Activated CD4-positive, alpha-beta T cell treated with anti-CD3 and anti-CD28 coated beads for 36 hours (primary cell): ENCODE measurements at regions not wholly inside any gene's neighbourhood (a gene's known extent, or its start where the extent isn't known, plus 50 kb on each side); places are given as distances from the start of the nearest gene placed in this dataset.
"Not testable (repeated sequence)": the region's sequence is repeated elsewhere in the genome, so short reads cannot be mapped to it uniquely, and the experiment has no call there.

Experiments
- ATAC-seq: fragments of 200-7000 bp; cut with Tn5 transposase; one replicate; pipeline ENCODE4 v1.10.0; 2021; ENCODE audit warnings: mild to moderate bottlenecking, moderate library complexity
- CTCF ChIA-PET: fragments of 350-600 bp; sonication (Branson Sonifier 250); formaldehyde crosslinking; loops from one replicate; lab custom pipeline; 2021; ENCODE audit warnings: antibody characterized with exemption; lab: Charles Lee
- POLR2A ChIA-PET: fragments of 350-600 bp; sonication (Branson Sonifier 250); formaldehyde crosslinking; loops from one replicate; lab custom pipeline; 2021; ENCODE audit warnings: antibody characterized with exemption, inconsistent platforms; lab: Charles Lee
- DNase-seq: peaks from one replicate; pipeline ENCODE4 v3.0.0-alpha.2; 2020
- H3K27ac Mint-ChIP-seq: one replicate; pipeline ENCODE4 v1.8.0; 2021; ENCODE audit warnings: mixed read lengths
- H3K27me3 Mint-ChIP-seq: one replicate; pipeline ENCODE4 v1.8.0; 2021; ENCODE audit warnings: mixed read lengths
- H3K36me3 Mint-ChIP-seq: one replicate; pipeline ENCODE4 v1.8.0; 2021; ENCODE audit warnings: low read depth, mixed read lengths
- H3K4me1 Mint-ChIP-seq: one replicate; pipeline ENCODE4 v1.8.0; 2021; ENCODE audit warnings: mixed read lengths
- H3K4me3 Mint-ChIP-seq: one replicate; pipeline ENCODE4 v1.8.0; 2021; ENCODE audit warnings: mild to moderate bottlenecking, moderate library complexity, mixed read lengths
- H3K9me3 Mint-ChIP-seq: one replicate; pipeline ENCODE4 v1.8.0; 2021; ENCODE audit warnings: low read depth, mixed read lengths
- intact Hi-C, 2 experiments: fragments of 100-400 bp; cut with DNase I in 1 of 2; cut with micrococcal nuclease in 1 of 2; formaldehyde crosslinking; loops; one replicate each; pipeline versions ENCODE4 v1.14.2 to v1.15.1; 2022 to 2024; cut with DNase I, micrococcal nuclease

GRCh38 chr5:158601118-158601517, 498.6 kb downstream of the EBF1 start:
- no peaks in the 10 kb centered on the region for H3K27me3 Mint-ChIP-seq
- CTCF ChIA-PET: interaction anchor here (0.7 kb wide), 1 partner anchor 15 kb away, joined by 7 read pairs; no protein-coding TSS in a partner anchor
- ATAC-seq (no peak), DNase-seq (no peak)
- no peaks in the 10 kb centered on the region for H3K36me3 Mint-ChIP-seq
- intact Hi-C loops: no loop called here
- no peak overlapping the region for H3K27ac Mint-ChIP-seq
- H3K4me3 Mint-ChIP-seq: no peak overlapping the region
- no peaks in the 10 kb centered on the region for H3K9me3 Mint-ChIP-seq
- no peaks in the 10 kb centered on the region for H3K4me1 Mint-ChIP-seq
- POLR2A ChIA-PET: interaction anchor here (0.5 kb wide), 1 partner anchor 1673 kb away, joined by 5 read pairs; no protein-coding TSS in a partner anchor

- Mint-ChIP-seq H3K4me3 (no peak overlapping the region), H3K9me3 (no peaks in the 10 kb centered on the region), H3K4me1 (no peaks in the 10 kb centered on the region), H3K27ac (no peak overlapping the region), H3K36me3 (no peaks in the 10 kb centered on the region), H3K27me3 (no peaks in the 10 kb centered on the region)
- DNase-seq: no peak
- intact Hi-C loops: no loop called here
- no peak for ATAC-seq
- POLR2A ChIA-PET: no interaction called here
- CTCF ChIA-PET: interaction anchor here (0.7 kb wide), 1 partner anchor 15 kb away, joined by 7 read pairs; no protein-coding TSS in a partner anchor
Observed at GRCh38 chr5:158600679-158601078, 499.0 kb downstream of the EBF1 start.

- Mint-ChIP-seq H3K27ac (no peak overlapping the region), H3K36me3 (no peaks in the 10 kb centered on the region), H3K27me3 (no peaks in the 10 kb centered on the region), H3K4me3 (no peak overlapping the region), H3K4me1 (no peaks in the 10 kb centered on the region), H3K9me3 (no peaks in the 10 kb centered on the region)
- intact Hi-C loops: no loop called here
- ATAC-seq (no peak), DNase-seq (no peak)
- CTCF ChIA-PET: no interaction called here
- POLR2A ChIA-PET: interaction anchor here (0.7 kb wide), 1 partner anchor 9 kb away, joined by 3 read pairs; no protein-coding TSS in a partner anchor
Observed at GRCh38 chr5:158599157-158599556, 500.6 kb downstream of the EBF1 start.

GRCh38 chr5:158594595-158595242, 505.0 kb downstream of the EBF1 start:
- ChIA-PET CTCF (no interaction called here), POLR2A (no interaction called here)
- no peak for ATAC-seq
- intact Hi-C loops: no loop called here
- H3K9me3 Mint-ChIP-seq: no peaks in the 10 kb centered on the region
- peaks cover 2% of the 10 kb centered on the region for H3K4me1 Mint-ChIP-seq
- no peaks in the 10 kb centered on the region for H3K27me3 Mint-ChIP-seq
- no peak overlapping the region for H3K27ac Mint-ChIP-seq
- no peak for DNase-seq
- no peaks in the 10 kb centered on the region for H3K36me3 Mint-ChIP-seq
- H3K4me3 Mint-ChIP-seq: no peak overlapping the region

- no peaks in the 10 kb centered on the region for H3K9me3 Mint-ChIP-seq
- no peaks in the 10 kb centered on the region for H3K36me3 Mint-ChIP-seq
- ATAC-seq (no peak), DNase-seq (no peak)
- no peak overlapping the region for H3K27ac Mint-ChIP-seq
- ChIA-PET CTCF (no interaction called here), POLR2A (no interaction called here)
- intact Hi-C loops: no loop called here
- H3K4me3 Mint-ChIP-seq: no peak overlapping the region
- peaks cover 2% of the 10 kb centered on the region for H3K4me1 Mint-ChIP-seq
- H3K27me3 Mint-ChIP-seq: no peaks in the 10 kb centered on the region
Observed at GRCh38 chr5:158593925-158594324, 505.8 kb downstream of the EBF1 start.

- Mint-ChIP-seq H3K36me3 (no peaks in the 10 kb centered on the region), H3K9me3 (no peaks in the 10 kb centered on the region), H3K4me3 (no peak overlapping the region), H3K4me1 (peaks cover 2% of the 10 kb centered on the region), H3K27me3 (no peaks in the 10 kb centered on the region), H3K27ac (no peak overlapping the region)
- POLR2A ChIA-PET: no interaction called here
- CTCF ChIA-PET: no interaction called here
- DNase-seq (no peak), ATAC-seq (no peak)
- intact Hi-C loops: no loop called here
Observed at GRCh38 chr5:158591301-158591863, 508.3 kb downstream of the EBF1 start.

- Mint-ChIP-seq H3K36me3 (no peaks in the 10 kb centered on the region), H3K9me3 (peaks cover 4% of the 10 kb centered on the region), H3K4me3 (no peak overlapping the region), H3K4me1 (peaks cover 2% of the 10 kb centered on the region), H3K27me3 (no peaks in the 10 kb centered on the region), H3K27ac (no peak overlapping the region)
- ChIA-PET CTCF (no interaction called here), POLR2A (no interaction called here)
- intact Hi-C loops: no loop called here
- DNase-seq: no peak
- ATAC-seq: no peak
Observed at GRCh38 chr5:158590746-158591300, 508.9 kb downstream of the EBF1 start.

GRCh38 chr5:158589939-158590338, 509.8 kb downstream of the EBF1 start:
- intact Hi-C loops: no loop called here
- Mint-ChIP-seq H3K4me1 (peaks cover 2% of the 10 kb centered on the region), H3K36me3 (no peaks in the 10 kb centered on the region), H3K9me3 (peaks cover 5% of the 10 kb centered on the region), H3K27ac (no peak overlapping the region), H3K4me3 (no peak overlapping the region), H3K27me3 (no peaks in the 10 kb centered on the region)
- no peak for ATAC-seq
- DNase-seq: no peak
- ChIA-PET POLR2A (interaction anchor here (0.6 kb wide), 2 partner anchors 9 to 235 kb away, joined by 3 read pairs; no protein-coding TSS in a partner anchor), CTCF (no interaction called here)

GRCh38 chr5:158588617-158589016, 511.1 kb downstream of the EBF1 start:
- ChIA-PET CTCF (interaction anchor here (0.6 to 0.8 kb wide), 2 partner anchors 54 to 65 kb away, joined by 3 to 4 read pairs; no protein-coding TSS in a partner anchor), POLR2A (no interaction called here)
- H3K9me3 Mint-ChIP-seq: peaks cover 9% of the 10 kb centered on the region
- H3K27me3 Mint-ChIP-seq: no peaks in the 10 kb centered on the region
- no peaks in the 10 kb centered on the region for H3K36me3 Mint-ChIP-seq
- intact Hi-C loops: no loop called here
- no peak overlapping the region for H3K27ac Mint-ChIP-seq
- DNase-seq (no peak), ATAC-seq (no peak)
- H3K4me3 Mint-ChIP-seq: no peak overlapping the region
- peaks cover 2% of the 10 kb centered on the region for H3K4me1 Mint-ChIP-seq

GRCh38 chr5:158586054-158586453, 513.7 kb downstream of the EBF1 start:
- Mint-ChIP-seq H3K4me3 (no peak overlapping the region), H3K27me3 (no peaks in the 10 kb centered on the region), H3K27ac (no peak overlapping the region), H3K4me1 (peaks cover 2% of the 10 kb centered on the region), H3K9me3 (peaks cover 11% of the 10 kb centered on the region), H3K36me3 (no peaks in the 10 kb centered on the region)
- ChIA-PET CTCF (interaction anchor here (0.6 to 1.0 kb wide), 2 partner anchors 15 to 122 kb away, joined by 3 to 7 read pairs; no protein-coding TSS in a partner anchor), POLR2A (no interaction called here)
- intact Hi-C loops: no loop called here
- no peak for DNase-seq
- no peak for ATAC-seq

GRCh38 chr5:158582669-158583068, 517.0 kb downstream of the EBF1 start:
- CTCF ChIA-PET: interaction anchor here (0.6 kb wide), 1 partner anchor 69 kb away, joined by 4 read pairs; no protein-coding TSS in a partner anchor

GRCh38 chr5:158573829-158574228, 525.9 kb downstream of the EBF1 start:
- no peak for DNase-seq
- no peaks in the 10 kb centered on the region for H3K27me3 Mint-ChIP-seq
- H3K4me3 Mint-ChIP-seq: no peak overlapping the region
- H3K27ac Mint-ChIP-seq: no peak overlapping the region
- ChIA-PET CTCF (no interaction called here), POLR2A (no interaction called here)
- ATAC-seq: no peak
- H3K4me1 Mint-ChIP-seq: no peaks in the 10 kb centered on the region
- intact Hi-C loops: no loop called here
- no peaks in the 10 kb centered on the region for H3K36me3 Mint-ChIP-seq
- peaks cover 2% of the 10 kb centered on the region for H3K9me3 Mint-ChIP-seq

More at GRCh38 chr5:158582669-158583068, 517.0 kb downstream of the EBF1 start:
- H3K4me1 Mint-ChIP-seq, H3K27me3 Mint-ChIP-seq, DNase-seq, intact Hi-C loops, POLR2A ChIA-PET, H3K36me3 Mint-ChIP-seq, ATAC-seq, H3K4me3 Mint-ChIP-seq, H3K27ac Mint-ChIP-seq: not testable (repeated sequence)
- H3K9me3 Mint-ChIP-seq: peaks cover 20% of the 10 kb centered on the region
